Right ventricle myocardium inferior (tissue), 1 donor: ENCODE measurements at regions not wholly inside any gene's neighbourhood (a gene's known extent, or its start where the extent isn't known, plus 50 kb on each side); places are given as distances from the start of the nearest gene placed in this dataset.

ENCODE experiments used
- ATAC-seq: fragments of 200-7000 bp; cut with Tn5 transposase; one replicate; pipeline ENCODE4 v1.9.1; 2020; ENCODE audit warnings: mild to moderate bottlenecking, moderate library complexity
- DNase-seq: peaks from one replicate; pipeline ENCODE4 v3.0.0; 2021; ENCODE audit errors: missing footprints
- intact Hi-C: fragments of 100-400 bp; cut with DNase I; formaldehyde crosslinking; loops from one replicate; pipeline ENCODE4 v1.11.0; 2022
- donor health status: DM: no; HTN: yes; CAD: no; lungs with severe emphysema.

DNA sequence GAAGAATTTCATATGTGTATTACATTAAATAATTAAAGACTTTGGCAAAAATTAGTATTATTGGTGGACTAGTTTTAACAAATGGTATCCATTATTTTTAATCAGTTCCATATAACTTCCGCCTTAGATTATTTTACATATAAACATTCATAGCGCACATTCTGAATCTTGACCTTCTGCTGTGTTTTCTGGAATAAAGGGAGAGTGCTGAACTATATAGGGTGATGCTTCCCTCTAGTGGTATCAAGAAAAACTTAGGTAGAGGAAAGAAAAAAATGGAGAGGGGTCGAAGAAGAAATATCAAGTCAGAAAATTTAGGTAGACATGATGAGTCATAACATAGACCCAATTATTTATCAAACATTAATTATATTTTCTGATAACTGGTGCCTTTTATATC lies 155.6 kb upstream of the PACRGL start:
- DNase-seq (no peak), ATAC-seq (no peak)
- intact Hi-C loops, result loop anchor here (5.0 kb wide), 1 partner anchor 122 kb away; no protein-coding TSS in a partner anchor

- DNase-seq (no peak), ATAC-seq (no peak)
- intact Hi-C loops, result no loop called here
Observed at GRCh38 chr4:20552004-20552403, 148.3 kb upstream of the PACRGL start.

DNA sequence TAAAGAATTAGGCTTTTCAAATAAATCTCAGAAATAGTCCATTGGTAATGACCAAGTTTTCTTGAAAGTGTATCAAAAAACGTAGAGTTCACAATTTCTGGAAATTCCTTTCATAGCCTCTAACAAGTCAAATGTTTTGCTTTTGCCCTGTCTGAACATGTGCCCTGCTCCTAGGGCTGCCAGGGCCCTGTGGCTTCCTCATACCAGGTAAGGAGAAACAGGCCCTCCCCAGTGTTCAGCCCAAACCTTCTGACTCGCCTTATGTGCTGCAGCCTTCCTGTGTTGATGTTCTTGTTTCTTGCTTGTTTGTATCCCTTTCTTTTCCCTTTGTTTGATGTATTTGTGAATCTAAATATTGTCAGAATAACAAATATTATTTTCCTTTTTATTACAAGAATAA lies 146.1 kb upstream of the PACRGL start:
- DNase-seq (no peak), ATAC-seq (no peak)
- intact Hi-C loops, result no loop called here

- intact Hi-C loops, result no loop called here
- ATAC-seq (no peak), DNase-seq (no peak)
Observed at GRCh38 chr4:20565075-20565721, 135.1 kb upstream of the PACRGL start.

- ATAC-seq (no peak), DNase-seq (no peak)
- intact Hi-C loops, result no loop called here
Observed at GRCh38 chr4:20570981-20571715, 129.1 kb upstream of the PACRGL start.

GRCh38 chr4:20572976-20573375 lies 127.3 kb upstream of the PACRGL start:
- DNase-seq (no peak), ATAC-seq (no peak)
- intact Hi-C loops, result no loop called here

DNA sequence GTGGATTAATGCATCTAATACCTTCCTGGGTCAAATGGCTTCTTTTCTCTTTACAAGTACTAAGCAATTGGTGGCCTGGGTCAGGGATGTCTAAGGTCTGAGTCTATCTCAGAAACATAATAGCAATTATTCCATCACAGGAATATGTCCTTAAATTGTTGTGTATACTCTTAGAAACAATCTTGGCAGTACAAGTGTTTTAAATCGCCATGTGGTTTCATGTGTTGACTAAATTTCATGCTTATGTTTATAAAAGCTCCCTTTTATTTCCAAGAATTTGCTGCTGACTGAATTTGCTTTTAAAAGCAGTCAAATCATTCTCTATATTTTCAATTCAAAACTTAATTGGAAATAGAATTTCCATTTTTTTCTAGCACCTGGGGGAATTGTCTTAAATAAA lies 125.3 kb upstream of the PACRGL start:
- ATAC-seq (no peak), DNase-seq (no peak)
- intact Hi-C loops, result no loop called here

DNA sequence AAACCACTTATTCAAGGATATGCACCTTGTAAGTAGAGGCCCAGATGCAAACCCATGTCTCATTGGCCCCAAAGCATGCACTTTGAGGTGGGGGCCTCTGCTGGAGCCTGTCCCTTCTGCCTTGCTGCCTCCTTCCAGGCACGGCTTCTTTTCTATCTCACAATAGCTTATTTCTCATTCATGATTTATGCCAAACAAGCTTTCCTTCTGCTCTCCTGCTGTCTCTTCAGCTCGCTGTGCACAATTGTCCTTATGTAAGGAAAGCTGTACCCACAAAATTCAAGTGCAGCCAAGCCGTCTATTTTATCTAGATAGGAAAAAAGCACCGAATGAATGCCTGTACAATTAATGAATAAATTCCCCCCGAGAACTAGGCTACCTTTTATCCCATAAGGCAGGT lies 124.8 kb upstream of the PACRGL start:
- intact Hi-C loops, result no loop called here
- DNase-seq (no peak), ATAC-seq (no peak)

DNA sequence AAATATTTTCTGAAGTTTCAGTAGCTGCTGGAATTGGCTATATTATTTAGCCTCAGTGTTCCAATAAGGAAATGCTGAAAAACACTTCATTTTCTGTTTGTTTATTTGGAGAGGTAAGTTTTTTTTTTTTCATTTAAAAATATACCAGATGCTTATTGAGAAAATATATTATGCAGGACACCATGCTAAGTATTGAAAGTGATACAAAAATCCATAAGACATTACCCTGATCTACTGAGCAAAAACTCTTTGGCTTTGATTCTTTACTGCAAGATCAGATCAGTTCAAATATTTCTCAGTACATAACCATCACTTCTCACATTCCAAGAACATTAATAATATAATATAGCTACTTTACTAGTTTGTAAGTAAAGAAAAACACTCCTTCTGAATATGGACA lies 123.4 kb upstream of the PACRGL start:
- no peak for ATAC-seq
- DNase-seq, result no peak
- intact Hi-C loops, result no loop called here

DNA sequence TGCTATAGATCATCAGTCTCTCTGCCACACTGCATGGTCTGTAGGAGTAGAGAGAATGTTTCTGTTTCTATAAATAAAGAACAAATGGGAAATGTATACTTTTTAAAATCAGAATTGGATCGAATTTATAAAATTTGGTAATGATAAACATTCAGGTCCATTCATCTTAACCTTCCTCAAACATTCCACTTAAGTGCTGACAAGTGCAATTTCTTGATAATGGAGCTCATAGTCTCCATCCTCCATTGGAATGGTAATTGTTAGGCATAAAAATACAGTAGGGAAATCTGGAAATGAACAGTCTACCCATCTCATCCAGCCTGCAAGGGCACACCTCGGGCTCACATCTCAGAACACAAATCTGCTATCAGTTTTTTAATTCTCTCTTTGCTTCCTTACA lies 122.6 kb upstream of the PACRGL start:
- no peak for ATAC-seq
- DNase-seq, result no peak
- intact Hi-C loops, result no loop called here

DNA sequence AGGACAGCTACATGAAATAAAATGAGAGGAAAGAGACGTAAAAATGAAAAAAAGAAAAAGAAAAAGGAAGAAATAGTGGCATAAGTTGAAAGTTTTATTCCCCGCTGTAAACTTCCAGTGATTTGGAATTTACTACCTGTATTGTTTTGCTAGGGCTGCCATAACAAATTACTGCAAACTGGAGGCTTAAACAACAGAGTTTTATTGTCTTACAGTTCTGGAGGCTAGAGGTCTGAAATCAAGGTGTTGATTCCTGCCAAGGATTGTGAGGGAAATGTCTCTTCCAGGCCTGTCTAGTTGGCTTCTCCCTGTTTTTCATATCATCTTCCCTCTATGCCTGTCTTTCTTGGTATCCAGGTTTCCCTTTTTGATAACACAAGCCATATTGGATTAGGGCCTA lies 119.4 kb upstream of the PACRGL start:
- DNase-seq (no peak), ATAC-seq (no peak)
- intact Hi-C loops, result no loop called here

DNA sequence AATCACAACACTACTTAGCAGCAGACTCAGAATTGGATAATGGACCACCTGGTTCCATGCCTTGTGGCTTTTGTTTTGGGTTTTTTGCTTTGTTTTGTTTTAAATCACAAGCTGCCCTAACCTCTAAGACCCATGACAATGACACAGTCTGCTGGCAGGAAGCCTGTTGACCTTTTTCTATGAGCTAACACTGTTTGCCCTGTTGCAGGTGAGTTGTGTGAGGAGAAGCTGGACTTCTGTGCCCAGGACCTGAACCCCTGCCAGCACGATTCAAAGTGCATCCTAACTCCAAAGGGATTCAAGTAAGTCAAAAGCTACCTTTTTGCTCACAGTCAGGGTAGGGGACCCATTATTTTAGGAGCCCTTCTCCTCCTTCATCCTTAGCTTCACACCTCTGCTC lies 110.8 kb upstream of the PACRGL start:
- intact Hi-C loops, result no loop called here
- no peak for DNase-seq
- ATAC-seq, result no peak

GRCh38 chr4:20590849-20591248 lies 109.4 kb upstream of the PACRGL start:
- ATAC-seq (no peak), DNase-seq (no peak)
- intact Hi-C loops, result no loop called here

DNA sequence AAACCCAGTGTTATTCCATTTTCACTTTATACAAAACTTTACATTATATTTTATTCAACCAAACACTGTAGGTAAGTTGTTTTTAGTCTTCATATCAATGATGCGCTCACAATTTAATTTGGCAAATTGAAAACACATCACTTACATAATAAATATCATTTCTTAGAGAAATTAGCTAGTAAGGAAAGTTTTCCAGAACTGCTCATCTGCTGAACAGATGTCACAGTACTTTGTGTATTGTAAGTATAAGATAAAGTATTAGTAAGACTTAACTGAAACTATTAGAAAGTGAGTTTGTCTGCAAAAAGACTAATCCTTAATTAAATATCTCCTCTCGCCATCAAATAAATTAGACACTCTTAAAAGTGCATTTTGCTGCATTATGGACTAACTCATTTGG lies 108.7 kb upstream of the PACRGL start:
- intact Hi-C loops, result no loop called here
- ATAC-seq, result no peak
- no peak for DNase-seq

DNA sequence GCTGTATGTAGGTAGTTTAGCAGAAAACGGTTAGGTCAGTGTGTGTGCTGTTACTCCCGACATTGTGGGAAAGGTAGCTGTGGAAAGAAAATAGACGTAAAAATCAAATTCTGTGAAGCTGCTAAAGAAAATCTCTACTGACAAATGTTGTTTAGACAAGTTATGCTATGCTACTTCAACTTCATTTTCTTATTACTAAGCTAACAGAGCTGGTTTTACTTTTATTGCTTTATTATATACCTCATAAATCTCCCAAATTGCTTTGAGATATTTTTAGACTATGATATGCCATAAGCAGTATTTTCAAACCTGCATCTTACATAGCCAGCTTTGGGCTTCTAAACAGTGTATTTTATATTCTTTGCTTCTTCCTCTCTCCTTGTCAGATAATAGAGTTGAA lies 108.2 kb upstream of the PACRGL start:
- DNase-seq, result no peak
- intact Hi-C loops, result no loop called here
- no peak for ATAC-seq

DNA sequence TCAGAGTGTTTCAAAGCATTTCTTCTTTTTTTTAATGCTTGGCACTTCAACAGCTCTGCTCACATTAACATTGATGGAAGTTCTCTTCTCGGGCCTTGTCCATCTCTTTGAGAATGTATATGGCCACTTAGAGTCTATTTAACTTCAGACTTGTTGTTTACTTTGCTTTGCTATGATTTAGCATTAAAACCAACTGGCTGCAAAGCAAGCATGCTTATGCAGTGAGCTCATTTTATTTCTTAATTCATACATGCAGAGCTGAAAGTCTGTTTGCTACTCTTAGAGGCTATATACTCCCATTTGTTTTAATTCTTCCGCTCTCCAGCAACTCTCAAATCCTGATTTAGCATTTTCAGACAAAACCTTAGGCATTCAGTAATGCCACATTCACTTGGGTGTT lies 107.6 kb upstream of the PACRGL start:
- intact Hi-C loops, result no loop called here
- ATAC-seq, result no peak

GRCh38 chr4:20598626-20599025 lies 101.6 kb upstream of the PACRGL start:
- intact Hi-C loops, result no loop called here
- DNase-seq (no peak), ATAC-seq (no peak)

More for the DNA sequence above, 107.6 kb upstream of the PACRGL start:
- DNase-seq, result no peak

GRCh38 chr4:20603671-20604313 lies 96.5 kb upstream of the PACRGL start:
- intact Hi-C loops, result no loop called here
- DNase-seq, result no peak
- ATAC-seq, result no peak

- intact Hi-C loops, result no loop called here
- DNase-seq, result no peak
- ATAC-seq, result no peak
Observed at GRCh38 chr4:20612313-20612712, 87.9 kb upstream of the PACRGL start.

- ATAC-seq (no peak), DNase-seq (no peak)
- intact Hi-C loops, result no loop called here
Observed at GRCh38 chr4:20614816-20615215, 85.4 kb upstream of the PACRGL start.
